HepG2 (cell line): ENCODE measurements at regions not wholly inside any gene's neighbourhood (a gene's known extent, or its start where the extent isn't known, plus 50 kb on each side); places are given as distances from the start of the nearest gene placed in this dataset.

Source experiments
- ATAC-seq: fragments of 200-7000 bp; cut with Tn5 transposase; 3 replicates; pipeline ENCODE4 v1.9.1; 2020; ENCODE audit warnings: mild to moderate bottlenecking, moderate library complexity
- BruUV-seq: library from RNA; stranded (reverse); fragments of 400-500 nt; replicated peaks from 2 replicates; lab custom pipeline; 2021; lab: Mats Ljungman, UMichigan
- CTCF ChIA-PET: fragments of 300-600 bp; formaldehyde crosslinking; extraction: SDS; loops from one replicate; lab custom pipeline; 2021; ENCODE audit warnings: low total read pairs, inconsistent platforms, low intra/inter-chr PET ratio; lab: Yijun Ruan, JAX
- POLR2A ChIA-PET: fragments of 350-600 bp; sonication (Branson Sonifier 250); formaldehyde crosslinking; loops from one replicate; lab custom pipeline; 2020; ENCODE audit warnings: antibody characterized with exemption, inconsistent platforms; lab: Yijun Ruan, JAX
- DNase-seq: peaks from one replicate; pipeline ENCODE4 v3.0.0-alpha.2; 2015; ENCODE audit warnings: low spot score
- FAIRE-seq: peaks from 3 replicates; lab custom pipeline; 2011; peaks lifted over from hg19 to GRCh38; lab: Jason Lieb, UNC
- H2AFZ ChIP-seq: one replicate; pipeline ENCODE4 v1.6.1; 2011; ENCODE audit warnings: low read length, inconsistent platforms
- H3K27ac ChIP-seq: fragments of 300-600 bp; 3 replicates; pipeline ENCODE4 v1.8.0; 2011; ENCODE audit warnings: mixed run types, mild to moderate bottlenecking, mixed read lengths, low read length, inconsistent platforms; ENCODE audit not compliant: insufficient read depth; ENCODE audit errors: extremely low read length
- H3K27me3 ChIP-seq, 2 experiments: fragments of 200-600 bp in 1 of 2; 2 replicates in 1 of 2; 3 replicates in 1 of 2; pipeline versions ENCODE4 v1.6.0 to v1.8.0; 2011; ENCODE audit warnings: low read length in 2 of 2, mild to moderate bottlenecking in 2 of 2, moderate library complexity in 2 of 2, inconsistent platforms in 1 of 2; ENCODE audit not compliant: insufficient read depth in 2 of 2, control insufficient read depth in 1 of 2
- H3K36me3 ChIP-seq, 2 experiments: fragments of 200-600 bp in 1 of 2; replicated peaks in 1 of 2; 2 replicates in 1 of 2; 3 replicates in 1 of 2; pipeline versions ENCODE4 v1.5.1 to v1.8.0; 2011; ENCODE audit warnings: low read length in 2 of 2, inconsistent platforms in 1 of 2; ENCODE audit not compliant: insufficient read depth in 2 of 2, control insufficient read depth in 1 of 2
- H3K4me1 ChIP-seq: 2 replicates; pipeline ENCODE4 v1.5.1; 2012; ENCODE audit warnings: low read length, inconsistent platforms; ENCODE audit not compliant: insufficient read depth
- H3K4me2 ChIP-seq: 2 replicates; pipeline ENCODE4 v1.6.0; 2011; ENCODE audit warnings: low read depth, low read length, inconsistent platforms
- H3K4me3 ChIP-seq, 3 experiments: fragments of 200-600 bp in 1 of 3; sonication (generic), shearing (Covaris generic) in 1 of 3; replicated peaks in 1 of 3; 2 replicates each; pipeline ENCODE4 v1.5.1; 2011 to 2016; ENCODE audit warnings: low read length in 3 of 3, inconsistent platforms in 2 of 3, low read depth in 2 of 3, mild to moderate bottlenecking in 2 of 3, control low read depth in 1 of 3, mixed read lengths in 1 of 3; ENCODE audit not compliant: insufficient read depth in 1 of 3
- H3K79me2 ChIP-seq: one replicate; pipeline ENCODE4 v1.6.1; 2011; ENCODE audit warnings: low read length, inconsistent platforms; ENCODE audit not compliant: insufficient read depth
- H3K9ac ChIP-seq: 2 replicates; pipeline ENCODE4 v1.6.0; 2011; ENCODE audit warnings: mild to moderate bottlenecking, low read depth, low read length, inconsistent platforms; ENCODE audit not compliant: insufficient read depth
- H3K9me3 ChIP-seq: 2 replicates; pipeline ENCODE4 v1.5.1; 2012; ENCODE audit warnings: mild to moderate bottlenecking, low read length
- H4K20me1 ChIP-seq: 2 replicates; pipeline ENCODE4 v1.6.0; 2011; ENCODE audit warnings: inconsistent platforms, mild to moderate bottlenecking, low read length, moderate library complexity; ENCODE audit not compliant: insufficient read depth
- EP300 ChIP-seq, 3 experiments: sonication (generic) in 1 of 3; formaldehyde crosslinking in 1 of 3; IDR thresholded peaks; 2 replicates each; pipeline versions ENCODE4 v1.5.1 to v1.6.1; 2011 to 2020; ENCODE audit warnings: low read depth in 2 of 3, low read length in 2 of 3, borderline replicate concordance in 1 of 3, improper control_type of control experiment in 1 of 3, mild to moderate bottlenecking in 1 of 3, missing genetic modification reagents in 1 of 3, moderate library complexity in 1 of 3
- HOXA3 ChIP-seq: sonication (generic); formaldehyde crosslinking; IDR thresholded peaks from 2 replicates; pipeline ENCODE4 v1.5.0; 2020; ENCODE audit warnings: missing genetic modification reagents
- MXD4 ChIP-seq: IDR thresholded peaks from 2 replicates; pipeline ENCODE4 v1.6.1; 2016; ENCODE audit warnings: mild to moderate bottlenecking, missing biosample characterization, missing genetic modification reagents
- NFATC3 ChIP-seq: sonication (generic); formaldehyde crosslinking; IDR thresholded peaks from 2 replicates; pipeline ENCODE4 v1.5.1; 2020; ENCODE audit warnings: mild to moderate bottlenecking, missing genetic modification reagents
- NKX3-1 ChIP-seq: sonication (generic); formaldehyde crosslinking; IDR thresholded peaks from 2 replicates; pipeline ENCODE4 v1.5.0; 2020; ENCODE audit warnings: missing genetic modification reagents
- SNAPC2 ChIP-seq: sonication (generic); formaldehyde crosslinking; IDR thresholded peaks from 2 replicates; pipeline ENCODE4 v1.8.1; 2022; ENCODE audit warnings: mild to moderate bottlenecking, missing genetic modification reagents
- SRSF9 ChIP-seq: fragments of 200-400 bp; formaldehyde crosslinking; IDR thresholded peaks from 2 replicates; pipeline ENCODE4 v1.6.1; 2018; ENCODE audit warnings: borderline replicate concordance, mild to moderate bottlenecking, low read depth, low read length; ENCODE audit not compliant: insufficient read depth, poor library complexity, severe bottlenecking
- TCF7 ChIP-seq: sonication (generic); IDR thresholded peaks from 2 replicates; pipeline ENCODE4 v1.6.1; 2016; ENCODE audit warnings: antibody characterized with exemption, low read depth
- ZNF350 ChIP-seq: sonication (generic); formaldehyde crosslinking; IDR thresholded peaks from 2 replicates; pipeline ENCODE4 v1.4.0; 2020; ENCODE audit warnings: mild to moderate bottlenecking, low read depth, missing genetic modification reagents, borderline replicate concordance
- ZNF616 ChIP-seq: sonication (generic); formaldehyde crosslinking; IDR thresholded peaks from 2 replicates; pipeline ENCODE4 v1.5.0; 2020; ENCODE audit warnings: low read depth, mild to moderate bottlenecking, missing genetic modification reagents
- ZNF7 ChIP-seq: IDR thresholded peaks from 2 replicates; pipeline ENCODE4 v1.6.1; 2016; ENCODE audit warnings: missing biosample characterization, missing genetic modification reagents
- ZNF720 ChIP-seq: sonication (generic); formaldehyde crosslinking; IDR thresholded peaks from 2 replicates; pipeline ENCODE4 v1.4.0; 2020; ENCODE audit warnings: missing genetic modification reagents
- ZNF839 ChIP-seq: sonication (generic); formaldehyde crosslinking; IDR thresholded peaks from 2 replicates; pipeline ENCODE4 v1.4.0; 2020; ENCODE audit warnings: missing genetic modification reagents, mild to moderate bottlenecking, borderline replicate concordance
- ZNF891 ChIP-seq: sonication (generic); formaldehyde crosslinking; IDR thresholded peaks from 2 replicates; pipeline ENCODE4 v1.5.0; 2020; ENCODE audit warnings: mild to moderate bottlenecking, missing genetic modification reagents
- whole genome bisulfite sequencing: methylation state at CpG from one replicate; pipeline ENCODE4 v1.1.6; 2017; ENCODE audit warnings: low lambda C conversion rate; 5-methylcytosine and 5-hydroxymethylcytosine counted together
- in situ Hi-C: cut with HindIII; loops from 2 replicates; pipeline ENCODE4 v1.10.0; 2017; ENCODE audit warnings: low pct_unique_long_range_greater_than_20kb; ENCODE audit not compliant: extremely low pct_ligation_motif_present
- intact Hi-C: fragments of 100-400 bp; cut with micrococcal nuclease; formaldehyde crosslinking; loops from one replicate; pipeline ENCODE4 v1.10.0; 2022; ENCODE audit not compliant: unreplicated experiment
- TF ChIP-seq, protein P1 (sequence below): sonication (generic); formaldehyde crosslinking; IDR thresholded peaks from 2 replicates; pipeline ENCODE4 v1.4.0; 2020; ENCODE audit warnings: low read depth, mild to moderate bottlenecking, missing genetic modification reagents
- TF ChIP-seq, protein P2 (sequence below): IDR thresholded peaks from 2 replicates; pipeline ENCODE4 v1.6.1; 2012; ENCODE audit warnings: low read length, improper control_type of control experiment

DNA sequence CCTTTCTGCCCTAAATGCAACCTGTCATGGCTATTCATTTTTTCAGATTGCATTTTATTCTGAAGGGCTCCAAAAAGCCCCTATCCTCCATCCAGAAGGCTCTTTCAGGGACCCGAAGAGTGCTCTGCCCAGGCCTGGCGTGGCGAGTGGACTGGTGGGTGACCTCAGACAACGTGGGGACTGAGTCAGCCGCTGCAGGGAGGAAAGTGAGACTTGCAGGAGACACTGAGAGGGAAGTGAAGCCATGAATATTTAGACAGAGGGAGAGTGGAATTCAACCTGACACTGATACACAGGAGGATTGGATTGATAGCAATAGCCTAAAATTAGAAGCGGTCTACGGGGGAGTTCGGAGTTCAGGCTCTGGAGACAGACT lies 63.6 kb upstream of the SIX2 start:
- ChIA-PET CTCF (no interaction called here), POLR2A (no interaction called here)
- TF ChIP-seq EP300 (IDR thresholded peaks at IDR 0.05; ENCODE audit: low read depth in 2 of 2, low read length in 2 of 2) (no peak), EP300 (CRISPR knock-in tag; IDR thresholded peaks at IDR 0.05; ENCODE audit: borderline replicate concordance) (no peak), TCF7 (no peak), ZNF350 (no peak), ZNF616 (CRISPR knock-in tag) (no peak), MXD4 (CRISPR knock-in tag) (no peak), SRSF9 (no peak), ZNF7 (CRISPR knock-in tag) (no peak), ZNF891 (no peak), SNAPC2 (no peak), ZNF839 (no peak), HOXA3 (CRISPR knock-in tag) (no peak), ZNF720 (no peak), NFATC3 (CRISPR knock-in tag) (no peak), NKX3-1 (CRISPR knock-in tag) (no peak)
- TF ChIP-seq, protein P1, sequence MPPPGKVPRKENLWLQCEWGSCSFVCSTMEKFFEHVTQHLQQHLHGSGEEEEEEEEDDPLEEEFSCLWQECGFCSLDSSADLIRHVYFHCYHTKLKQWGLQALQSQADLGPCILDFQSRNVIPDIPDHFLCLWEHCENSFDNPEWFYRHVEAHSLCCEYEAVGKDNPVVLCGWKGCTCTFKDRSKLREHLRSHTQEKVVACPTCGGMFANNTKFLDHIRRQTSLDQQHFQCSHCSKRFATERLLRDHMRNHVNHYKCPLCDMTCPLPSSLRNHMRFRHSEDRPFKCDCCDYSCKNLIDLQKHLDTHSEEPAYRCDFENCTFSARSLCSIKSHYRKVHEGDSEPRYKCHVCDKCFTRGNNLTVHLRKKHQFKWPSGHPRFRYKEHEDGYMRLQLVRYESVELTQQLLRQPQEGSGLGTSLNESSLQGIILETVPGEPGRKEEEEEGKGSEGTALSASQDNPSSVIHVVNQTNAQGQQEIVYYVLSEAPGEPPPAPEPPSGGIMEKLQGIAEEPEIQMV (CRISPR knock-in tag) = no peak
- TF ChIP-seq, protein P2, sequence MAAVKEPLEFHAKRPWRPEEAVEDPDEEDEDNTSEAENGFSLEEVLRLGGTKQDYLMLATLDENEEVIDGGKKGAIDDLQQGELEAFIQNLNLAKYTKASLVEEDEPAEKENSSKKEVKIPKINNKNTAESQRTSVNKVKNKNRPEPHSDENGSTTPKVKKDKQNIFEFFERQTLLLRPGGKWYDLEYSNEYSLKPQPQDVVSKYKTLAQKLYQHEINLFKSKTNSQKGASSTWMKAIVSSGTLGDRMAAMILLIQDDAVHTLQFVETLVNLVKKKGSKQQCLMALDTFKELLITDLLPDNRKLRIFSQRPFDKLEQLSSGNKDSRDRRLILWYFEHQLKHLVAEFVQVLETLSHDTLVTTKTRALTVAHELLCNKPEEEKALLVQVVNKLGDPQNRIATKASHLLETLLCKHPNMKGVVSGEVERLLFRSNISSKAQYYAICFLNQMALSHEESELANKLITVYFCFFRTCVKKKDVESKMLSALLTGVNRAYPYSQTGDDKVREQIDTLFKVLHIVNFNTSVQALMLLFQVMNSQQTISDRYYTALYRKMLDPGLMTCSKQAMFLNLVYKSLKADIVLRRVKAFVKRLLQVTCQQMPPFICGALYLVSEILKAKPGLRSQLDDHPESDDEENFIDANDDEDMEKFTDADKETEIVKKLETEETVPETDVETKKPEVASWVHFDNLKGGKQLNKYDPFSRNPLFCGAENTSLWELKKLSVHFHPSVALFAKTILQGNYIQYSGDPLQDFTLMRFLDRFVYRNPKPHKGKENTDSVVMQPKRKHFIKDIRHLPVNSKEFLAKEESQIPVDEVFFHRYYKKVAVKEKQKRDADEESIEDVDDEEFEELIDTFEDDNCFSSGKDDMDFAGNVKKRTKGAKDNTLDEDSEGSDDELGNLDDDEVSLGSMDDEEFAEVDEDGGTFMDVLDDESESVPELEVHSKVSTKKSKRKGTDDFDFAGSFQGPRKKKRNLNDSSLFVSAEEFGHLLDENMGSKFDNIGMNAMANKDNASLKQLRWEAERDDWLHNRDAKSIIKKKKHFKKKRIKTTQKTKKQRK = no peak
- WGBS = 64% methylated on average over 8 of the region's 8 CpGs
- no peak overlapping the region for H3K4me2 ChIP-seq
- ATAC-seq (no peak), FAIRE-seq (no peak), DNase-seq (no peak)
- no TSS peak for BruUV-seq
- intact Hi-C loops (no loop called here), in situ Hi-C loops (no loop called here)
- H3K27ac ChIP-seq = no peak overlapping the region
- H2AFZ ChIP-seq = no peak overlapping the region
- no peaks in the 10 kb centered on the region; the same call in 1 of the 2 replicates for H4K20me1 ChIP-seq
- H3K9me3 ChIP-seq = no peaks in the 10 kb centered on the region
- H3K4me1 ChIP-seq = peaks cover 13% of the 10 kb centered on the region
- no peaks in the 10 kb centered on the region for H3K36me3 ChIP-seq
- no peak overlapping the region for H3K9ac ChIP-seq
- H3K27me3 ChIP-seq = peaks cover 0 to 36% of the 10 kb centered on the region in 2 experiments; a peak in 2 of 5 replicates
- no peaks in the 10 kb centered on the region for H3K79me2 ChIP-seq
- H3K4me3 ChIP-seq = no peak overlapping the region
